ENCODE measurements at regions not wholly inside any gene's neighbourhood (a gene's known extent, or its start where the extent isn't known, plus 50 kb on each side); places are given as distances from the start of the nearest gene placed in this dataset.

DNA sequence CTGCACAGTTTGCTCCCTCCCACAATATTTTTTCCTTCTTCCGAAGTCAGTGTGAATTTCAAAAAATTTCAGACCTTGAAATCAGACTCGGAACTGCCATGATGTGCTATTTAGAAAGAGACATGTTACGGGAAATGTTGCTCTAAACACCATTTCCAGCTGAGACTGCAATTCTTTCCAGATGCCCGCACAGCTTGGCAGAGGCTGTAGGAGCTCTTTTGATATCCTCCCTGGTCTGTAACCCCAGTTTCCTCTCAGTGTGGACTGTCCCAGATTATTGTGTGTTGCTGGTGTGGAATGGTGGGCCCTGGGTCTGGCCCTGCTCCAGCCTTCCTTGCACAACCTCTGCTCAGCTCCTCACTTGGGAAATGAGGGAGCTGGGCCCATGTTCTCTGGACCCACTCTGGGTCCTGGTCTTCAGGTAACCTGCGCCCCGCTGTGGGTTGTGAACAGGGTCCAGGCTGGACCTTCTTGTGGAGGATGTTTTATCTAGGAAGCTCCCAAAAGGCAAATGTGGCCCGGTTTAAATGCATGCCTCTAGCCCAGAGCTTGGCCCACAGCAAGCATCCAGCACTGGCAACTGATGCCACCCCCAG, 172.8 kb upstream of the CXCL12 start:
- Mint-ChIP-seq H3K9me3 (ENCODE audit: low read depth) (no peaks in the 10 kb centered on the region), H3K4me3 (ENCODE audit: unreplicated experiment) (no peak overlapping the region), H3K36me3 (ENCODE audit: low read depth) (no peaks in the 10 kb centered on the region), H3K27ac (ENCODE audit: unreplicated experiment) (no peak overlapping the region), H3K4me1 (ENCODE audit: low read depth) (no peaks in the 10 kb centered on the region), H3K27me3 (ENCODE audit: low read depth) (no peaks in the 10 kb centered on the region)
- DNase-seq (ENCODE audit: low spot score): no peak
- TF ChIP-seq, protein P1, sequence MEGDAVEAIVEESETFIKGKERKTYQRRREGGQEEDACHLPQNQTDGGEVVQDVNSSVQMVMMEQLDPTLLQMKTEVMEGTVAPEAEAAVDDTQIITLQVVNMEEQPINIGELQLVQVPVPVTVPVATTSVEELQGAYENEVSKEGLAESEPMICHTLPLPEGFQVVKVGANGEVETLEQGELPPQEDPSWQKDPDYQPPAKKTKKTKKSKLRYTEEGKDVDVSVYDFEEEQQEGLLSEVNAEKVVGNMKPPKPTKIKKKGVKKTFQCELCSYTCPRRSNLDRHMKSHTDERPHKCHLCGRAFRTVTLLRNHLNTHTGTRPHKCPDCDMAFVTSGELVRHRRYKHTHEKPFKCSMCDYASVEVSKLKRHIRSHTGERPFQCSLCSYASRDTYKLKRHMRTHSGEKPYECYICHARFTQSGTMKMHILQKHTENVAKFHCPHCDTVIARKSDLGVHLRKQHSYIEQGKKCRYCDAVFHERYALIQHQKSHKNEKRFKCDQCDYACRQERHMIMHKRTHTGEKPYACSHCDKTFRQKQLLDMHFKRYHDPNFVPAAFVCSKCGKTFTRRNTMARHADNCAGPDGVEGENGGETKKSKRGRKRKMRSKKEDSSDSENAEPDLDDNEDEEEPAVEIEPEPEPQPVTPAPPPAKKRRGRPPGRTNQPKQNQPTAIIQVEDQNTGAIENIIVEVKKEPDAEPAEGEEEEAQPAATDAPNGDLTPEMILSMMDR (IDR thresholded peaks at IDR 0.05): no peak

DNA sequence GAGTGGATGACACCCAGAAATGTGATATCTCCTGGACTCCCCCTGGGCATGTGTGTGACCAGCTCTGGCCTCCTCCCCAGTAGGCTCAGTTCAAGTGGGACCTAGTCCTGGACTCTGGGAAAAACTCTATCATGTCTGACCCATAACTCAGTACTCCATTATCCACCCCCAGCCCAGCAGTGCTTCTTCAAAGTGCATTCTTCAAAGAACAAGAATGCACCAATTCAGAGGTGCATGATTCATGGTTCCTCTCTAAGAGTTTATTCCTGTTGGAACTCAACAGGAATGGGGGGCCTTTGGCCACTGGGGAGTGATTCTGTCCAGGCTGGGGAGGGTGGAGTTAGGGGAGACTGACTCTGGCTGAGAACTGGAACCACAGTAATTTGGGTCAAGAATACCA, 173.6 kb upstream of the CXCL12 start:
- no peak for DNase-seq (ENCODE audit: low spot score)
- no peaks in the 10 kb centered on the region for H3K27me3 Mint-ChIP-seq (ENCODE audit: low read depth)
- H3K27ac Mint-ChIP-seq (ENCODE audit: unreplicated experiment): no peak overlapping the region
- H3K9me3 Mint-ChIP-seq (ENCODE audit: low read depth): no peaks in the 10 kb centered on the region
- TF ChIP-seq, protein P1 (IDR thresholded peaks at IDR 0.05): no peak
- H3K4me3 Mint-ChIP-seq (ENCODE audit: unreplicated experiment): no peak overlapping the region
- no peaks in the 10 kb centered on the region for H3K36me3 Mint-ChIP-seq (ENCODE audit: low read depth)
- no peaks in the 10 kb centered on the region for H3K4me1 Mint-ChIP-seq (ENCODE audit: low read depth)

DNA sequence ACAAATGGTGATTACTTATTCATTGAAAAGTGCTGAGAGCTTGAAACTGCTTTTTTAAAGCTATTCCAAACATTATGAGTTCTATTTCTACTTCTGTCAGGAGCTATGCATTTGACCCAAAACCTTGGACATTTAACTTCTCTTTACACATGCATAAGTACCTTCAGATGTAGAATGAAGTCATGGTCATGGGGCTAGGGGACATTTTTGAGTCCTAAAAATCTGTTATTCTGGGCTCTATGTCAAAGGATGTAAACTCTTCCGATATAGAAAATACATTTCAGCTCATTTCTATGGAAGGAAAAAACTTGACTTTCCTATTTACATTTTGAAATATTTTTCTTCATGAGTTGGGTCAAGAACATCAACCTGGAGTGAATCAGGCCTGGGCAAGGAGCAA, 179.5 kb upstream of the CXCL12 start:
- TF ChIP-seq, protein P1 (IDR thresholded peaks at IDR 0.05): no peak
- no peak for DNase-seq (ENCODE audit: low spot score)
- H3K9me3 Mint-ChIP-seq (ENCODE audit: low read depth): no peaks in the 10 kb centered on the region
- H3K27me3 Mint-ChIP-seq (ENCODE audit: low read depth): no peaks in the 10 kb centered on the region
- no peak overlapping the region for H3K4me3 Mint-ChIP-seq (ENCODE audit: unreplicated experiment)
- H3K4me1 Mint-ChIP-seq (ENCODE audit: low read depth): peaks cover 36% of the 10 kb centered on the region
- no peak overlapping the region for H3K27ac Mint-ChIP-seq (ENCODE audit: unreplicated experiment)
- H3K36me3 Mint-ChIP-seq (ENCODE audit: low read depth): no peaks in the 10 kb centered on the region

DNA sequence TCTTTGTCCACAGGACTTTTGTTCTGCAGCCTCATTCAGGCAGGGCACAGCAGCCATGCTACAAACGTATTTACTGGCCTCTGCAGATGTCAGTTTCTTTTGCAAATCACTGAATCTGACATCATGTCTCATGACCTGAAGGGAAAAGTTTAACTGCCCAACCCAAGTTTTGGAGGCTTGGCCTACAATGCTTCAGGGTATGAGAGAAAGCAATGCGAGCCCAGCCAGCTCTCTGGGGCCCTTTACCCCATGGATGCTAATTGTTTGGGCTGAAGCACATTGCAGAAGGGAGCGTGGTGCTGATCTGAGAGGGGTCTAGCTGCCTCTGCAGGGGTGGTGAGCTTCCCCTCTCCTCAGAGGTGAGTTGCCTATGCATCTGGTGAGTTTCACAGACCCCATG, 179.9 kb upstream of the CXCL12 start:
- Mint-ChIP-seq H3K27ac (ENCODE audit: unreplicated experiment) (no peak overlapping the region), H3K27me3 (ENCODE audit: low read depth) (no peaks in the 10 kb centered on the region), H3K4me1 (ENCODE audit: low read depth) (peaks cover 41% of the 10 kb centered on the region), H3K36me3 (ENCODE audit: low read depth) (no peaks in the 10 kb centered on the region), H3K9me3 (ENCODE audit: low read depth) (no peaks in the 10 kb centered on the region), H3K4me3 (ENCODE audit: unreplicated experiment) (no peak overlapping the region)
- TF ChIP-seq, protein P1 (IDR thresholded peaks at IDR 0.05): no peak
- no peak for DNase-seq (ENCODE audit: low spot score)

DNA sequence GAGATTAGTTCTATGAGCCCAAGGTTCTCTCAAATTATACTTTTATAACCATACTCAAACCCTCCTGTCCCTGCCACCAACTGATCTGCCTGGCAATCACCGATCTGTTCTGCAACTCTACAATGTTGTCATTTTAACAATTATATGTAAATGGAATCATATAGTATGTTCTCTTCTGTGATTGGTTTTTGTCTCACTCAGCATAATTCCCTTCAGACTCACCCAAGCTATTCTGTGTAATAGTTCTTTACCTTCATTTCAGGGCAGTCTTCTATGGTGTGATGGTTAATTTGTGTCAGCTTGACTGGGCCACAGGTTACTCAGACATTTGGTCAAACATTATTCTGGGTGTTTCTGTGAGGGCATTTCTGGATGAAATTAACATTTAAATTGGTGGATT, 181.9 kb upstream of the CXCL12 start:
- H3K4me1 Mint-ChIP-seq (ENCODE audit: low read depth): peaks cover 57% of the 10 kb centered on the region
- H3K27ac Mint-ChIP-seq (ENCODE audit: unreplicated experiment): no peak overlapping the region
- no peaks in the 10 kb centered on the region for H3K27me3 Mint-ChIP-seq (ENCODE audit: low read depth)
- no peak for DNase-seq (ENCODE audit: low spot score)
- no peaks in the 10 kb centered on the region for H3K9me3 Mint-ChIP-seq (ENCODE audit: low read depth)
- H3K36me3 Mint-ChIP-seq (ENCODE audit: low read depth): no peaks in the 10 kb centered on the region
- TF ChIP-seq, protein P1 (IDR thresholded peaks at IDR 0.05): no peak
- H3K4me3 Mint-ChIP-seq (ENCODE audit: unreplicated experiment): no peak overlapping the region

Data from chondrocyte (in vitro differentiated cells).